ENCODE measurements at regions not wholly inside any gene's neighbourhood (a gene's known extent, or its start where the extent isn't known, plus 50 kb on each side); places are given as distances from the start of the nearest gene placed in this dataset.

GRCh38 chrX:116285501-116285900 is 115.0 kb downstream of the AGTR2 start:
- TF ChIP-seq, protein P1, sequence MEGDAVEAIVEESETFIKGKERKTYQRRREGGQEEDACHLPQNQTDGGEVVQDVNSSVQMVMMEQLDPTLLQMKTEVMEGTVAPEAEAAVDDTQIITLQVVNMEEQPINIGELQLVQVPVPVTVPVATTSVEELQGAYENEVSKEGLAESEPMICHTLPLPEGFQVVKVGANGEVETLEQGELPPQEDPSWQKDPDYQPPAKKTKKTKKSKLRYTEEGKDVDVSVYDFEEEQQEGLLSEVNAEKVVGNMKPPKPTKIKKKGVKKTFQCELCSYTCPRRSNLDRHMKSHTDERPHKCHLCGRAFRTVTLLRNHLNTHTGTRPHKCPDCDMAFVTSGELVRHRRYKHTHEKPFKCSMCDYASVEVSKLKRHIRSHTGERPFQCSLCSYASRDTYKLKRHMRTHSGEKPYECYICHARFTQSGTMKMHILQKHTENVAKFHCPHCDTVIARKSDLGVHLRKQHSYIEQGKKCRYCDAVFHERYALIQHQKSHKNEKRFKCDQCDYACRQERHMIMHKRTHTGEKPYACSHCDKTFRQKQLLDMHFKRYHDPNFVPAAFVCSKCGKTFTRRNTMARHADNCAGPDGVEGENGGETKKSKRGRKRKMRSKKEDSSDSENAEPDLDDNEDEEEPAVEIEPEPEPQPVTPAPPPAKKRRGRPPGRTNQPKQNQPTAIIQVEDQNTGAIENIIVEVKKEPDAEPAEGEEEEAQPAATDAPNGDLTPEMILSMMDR (IDR thresholded peaks at IDR 0.05 in 8 of 11, conservative IDR thresholded peaks at IDR 0.05 in 3 of 11) = no peak
- TF ChIP-seq POLR2A (IDR thresholded peaks at IDR 0.05) (no peak), POLR2AphosphoS5 (IDR thresholded peaks at IDR 0.05) (no peak)
